ENCODE measurements at regions not wholly inside any gene's neighbourhood (a gene's known extent, or its start where the extent isn't known, plus 50 kb on each side); places are given as distances from the start of the nearest gene placed in this dataset.

GRCh38 chr2:155703048-155703447 lies 629.5 kb downstream of the NR4A2 start:
- no peak for TF ChIP-seq CTCF (IDR thresholded peaks at IDR 0.05)
- no peak for TF ChIP-seq POLR2A (IDR thresholded peaks at IDR 0.05)

GRCh38 chr2:155701721-155702120 lies 630.8 kb downstream of the NR4A2 start:
- Histone ChIP-seq H3K4me1 (no peaks in the 10 kb centered on the region), H3K27me3 (no peaks in the 10 kb centered on the region), H3K4me3 (no peak overlapping the region), H3K9me3 (no peaks in the 10 kb centered on the region), H3K36me3 (ENCODE audit: low read depth, missing control alignments) (no peaks in the 10 kb centered on the region), H3K27ac (no peak overlapping the region)
- TF ChIP-seq CTCF (IDR thresholded peaks at IDR 0.05) (no peak), POLR2A (IDR thresholded peaks at IDR 0.05) (no peak)
- WGBS, 2 donors, result 71 to 76% methylated on average over 1 of the region's 1 CpG
- intact Hi-C loops (cut with DNase I; ENCODE audit: low total_unique reads), result no loop called here
- no peak for DNase-seq

More at GRCh38 chr2:155703048-155703447, 629.5 kb downstream of the NR4A2 start:
- H3K9me3 ChIP-seq, result no peaks in the 10 kb centered on the region
- intact Hi-C loops (cut with DNase I; ENCODE audit: low total_unique reads), result no loop called here
- no peaks in the 10 kb centered on the region for H3K27me3 ChIP-seq
- no peak overlapping the region for H3K27ac ChIP-seq
- WGBS, 2 donors, result 77 to 97% methylated on average over 3 of the region's 3 CpGs
- no peaks in the 10 kb centered on the region for H3K36me3 ChIP-seq (ENCODE audit: low read depth, missing control alignments)
- no peaks in the 10 kb centered on the region for H3K4me1 ChIP-seq
- no peak overlapping the region for H3K4me3 ChIP-seq
- DNase-seq, result no peak

- intact Hi-C loops (cut with DNase I; ENCODE audit: low total_unique reads), result no loop called here
- TF ChIP-seq POLR2A (IDR thresholded peaks at IDR 0.05) (no peak), CTCF (IDR thresholded peaks at IDR 0.05) (no peak)
- Histone ChIP-seq H3K36me3 (ENCODE audit: low read depth, missing control alignments) (no peaks in the 10 kb centered on the region), H3K9me3 (no peaks in the 10 kb centered on the region), H3K4me1 (no peaks in the 10 kb centered on the region), H3K27me3 (no peaks in the 10 kb centered on the region), H3K27ac (no peak overlapping the region), H3K4me3 (no peak overlapping the region)
- no peak for DNase-seq
- WGBS, 2 donors, result 51 to 58% methylated on average over 2 of the region's 2 CpGs
These were observed 636.0 kb downstream of the NR4A2 start for GRCh38 chr2:155696571-155696970.

- no peak overlapping the region for H3K4me3 ChIP-seq
- intact Hi-C loops (cut with DNase I; ENCODE audit: low total_unique reads), result no loop called here
- H3K9me3 ChIP-seq, result no peaks in the 10 kb centered on the region
- H3K27ac ChIP-seq, result no peak overlapping the region
- no peaks in the 10 kb centered on the region for H3K27me3 ChIP-seq
- no peak for DNase-seq
- TF ChIP-seq CTCF (IDR thresholded peaks at IDR 0.05) (no peak), POLR2A (IDR thresholded peaks at IDR 0.05) (no peak)
- H3K36me3 ChIP-seq (ENCODE audit: low read depth, missing control alignments), result no peaks in the 10 kb centered on the region
- no peaks in the 10 kb centered on the region for H3K4me1 ChIP-seq
- WGBS, 2 donors, result 82 to 91% methylated on average over 2 of the region's 2 CpGs
These were observed 637.0 kb downstream of the NR4A2 start for GRCh38 chr2:155695505-155695904.

GRCh38 chr2:155692856-155693255 lies 639.7 kb downstream of the NR4A2 start:
- TF ChIP-seq CTCF (IDR thresholded peaks at IDR 0.05) (no peak), POLR2A (IDR thresholded peaks at IDR 0.05) (no peak)

More at GRCh38 chr2:155692856-155693255, 639.7 kb downstream of the NR4A2 start:
- Histone ChIP-seq H3K36me3 (ENCODE audit: low read depth, missing control alignments) (no peaks in the 10 kb centered on the region), H3K4me1 (no peaks in the 10 kb centered on the region), H3K27ac (no peak overlapping the region), H3K27me3 (no peaks in the 10 kb centered on the region), H3K4me3 (no peak overlapping the region), H3K9me3 (no peaks in the 10 kb centered on the region)
- intact Hi-C loops (cut with DNase I; ENCODE audit: low total_unique reads), result no loop called here
- no peak for DNase-seq

All from testis (tissue), 2 donors.